ENCODE measurements at regions not wholly inside any gene's neighbourhood (a gene's known extent, or its start where the extent isn't known, plus 50 kb on each side); places are given as distances from the start of the nearest gene placed in this dataset.
A peak's percentile ranks its signal among the peaks of the same experiment; 100 is the strongest.
"Not testable (repeated sequence)": the region's sequence is repeated elsewhere in the genome, so short reads cannot be mapped to it uniquely, and the experiment has no call there.

DNA sequence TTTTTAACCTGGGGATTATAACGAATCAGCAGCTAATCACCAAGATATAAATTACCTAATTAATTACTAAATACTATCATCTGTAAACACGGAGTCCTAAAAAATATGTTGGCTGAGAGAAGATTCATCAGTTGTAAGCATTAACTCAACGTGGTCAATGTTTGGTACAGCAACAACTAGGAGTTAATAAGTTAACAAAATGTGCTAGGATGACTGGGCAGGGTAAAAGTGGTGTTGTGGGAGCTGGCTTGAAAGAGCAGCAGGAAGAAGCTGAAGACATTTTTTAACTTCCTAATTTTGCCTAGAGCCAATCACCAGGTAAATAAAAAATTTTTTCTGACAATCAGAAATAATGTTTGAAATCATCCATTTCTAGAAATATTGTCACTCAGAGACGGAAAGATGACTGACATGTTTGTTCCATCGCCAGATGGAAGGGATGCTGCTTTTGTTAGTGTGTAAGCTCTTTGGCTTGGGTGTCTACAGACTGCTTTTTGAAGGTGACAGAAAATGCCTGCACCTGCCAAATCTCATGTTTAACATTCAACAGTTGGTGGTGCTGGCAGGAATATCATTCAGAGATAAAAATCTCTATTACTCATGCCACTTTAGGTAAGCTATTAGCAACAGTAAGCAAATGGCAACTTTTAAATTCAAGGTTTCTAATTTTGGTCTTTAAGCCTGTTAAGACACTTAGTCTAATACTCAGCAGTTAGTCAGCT is 1126.9 kb downstream of the STPG2 start:
- H3K4me1 ChIP-seq (ENCODE audit: insufficient read depth, insufficient read length): no peaks in the 10 kb centered on the region
- no peaks in the 10 kb centered on the region for H3K27me3 ChIP-seq (ENCODE audit: insufficient read depth, insufficient read length)
- no peak for DNase-seq (ENCODE audit: low read depth, low spot score)
- H3K4me3 ChIP-seq (ENCODE audit: insufficient read length, low read depth): no peak overlapping the region
- H3K9ac ChIP-seq (ENCODE audit: insufficient read length, low read depth): no peak overlapping the region
- no peaks in the 10 kb centered on the region for H3K9me3 ChIP-seq (ENCODE audit: insufficient read depth, low read length)
- no peaks in the 10 kb centered on the region for H3K36me3 ChIP-seq (ENCODE audit: insufficient read depth, insufficient read length, low read length)
- no peak for TF ChIP-seq SUZ12 (IDR thresholded peaks at IDR 0.05; ENCODE audit: extremely low read depth, insufficient read depth, insufficient read length)
- no peak for TF ChIP-seq ZNF274 (IDR thresholded peaks at IDR 0.05; ENCODE audit: low read depth, low read length)
- no peak for TF ChIP-seq YY1 (IDR thresholded peaks at IDR 0.05; ENCODE audit: insufficient read depth, insufficient read length)

DNA sequence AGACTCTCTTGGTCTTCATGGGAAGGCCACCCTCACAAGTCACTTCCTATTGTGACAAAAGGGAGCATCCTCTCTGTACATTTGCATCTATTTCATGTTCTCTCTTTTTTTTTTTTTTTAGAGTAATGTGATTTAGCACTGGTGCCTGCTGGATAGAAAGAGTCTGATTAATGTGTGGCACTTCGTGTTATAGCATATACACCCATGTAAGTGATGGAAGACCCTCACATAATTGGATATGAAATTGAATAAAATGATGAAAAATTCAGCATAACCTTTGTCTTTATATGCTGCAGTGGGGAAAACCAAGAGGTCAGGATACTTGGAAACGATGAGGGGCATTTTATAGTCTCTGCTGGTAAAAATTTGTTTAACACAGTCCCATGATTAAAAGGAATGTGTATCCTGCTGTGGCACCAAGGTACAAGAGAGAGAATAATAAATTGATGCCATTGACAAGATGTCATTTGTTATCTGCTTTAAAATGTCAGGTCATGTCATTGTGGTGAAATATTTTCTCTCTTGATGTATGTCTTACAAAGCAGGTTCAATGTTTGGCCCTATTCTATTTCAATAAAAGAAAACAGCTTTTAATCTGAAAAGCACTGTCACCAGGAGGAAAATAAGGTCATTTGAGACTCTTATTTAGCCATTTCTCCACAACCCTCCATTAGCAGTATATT is 1115.4 kb downstream of the STPG2 start:
- Histone ChIP-seq H3K4me3 (ENCODE audit: insufficient read length, low read depth) (no peak overlapping the region), H3K4me1 (ENCODE audit: insufficient read depth, insufficient read length) (no peaks in the 10 kb centered on the region), H3K9me3 (ENCODE audit: insufficient read depth, low read length) (no peaks in the 10 kb centered on the region), H3K27me3 (ENCODE audit: insufficient read depth, insufficient read length) (no peaks in the 10 kb centered on the region), H3K9ac (ENCODE audit: insufficient read length, low read depth) (no peak overlapping the region), H3K36me3 (ENCODE audit: insufficient read depth, insufficient read length, low read length) (no peaks in the 10 kb centered on the region)
- no peak for TF ChIP-seq ZNF274 (IDR thresholded peaks at IDR 0.05; ENCODE audit: low read depth, low read length)
- no peak for TF ChIP-seq YY1 (IDR thresholded peaks at IDR 0.05; ENCODE audit: insufficient read depth, insufficient read length)
- TF ChIP-seq SUZ12 (IDR thresholded peaks at IDR 0.05; ENCODE audit: extremely low read depth, insufficient read depth, insufficient read length): no peak
- no peak for DNase-seq (ENCODE audit: low read depth, low spot score)

DNA sequence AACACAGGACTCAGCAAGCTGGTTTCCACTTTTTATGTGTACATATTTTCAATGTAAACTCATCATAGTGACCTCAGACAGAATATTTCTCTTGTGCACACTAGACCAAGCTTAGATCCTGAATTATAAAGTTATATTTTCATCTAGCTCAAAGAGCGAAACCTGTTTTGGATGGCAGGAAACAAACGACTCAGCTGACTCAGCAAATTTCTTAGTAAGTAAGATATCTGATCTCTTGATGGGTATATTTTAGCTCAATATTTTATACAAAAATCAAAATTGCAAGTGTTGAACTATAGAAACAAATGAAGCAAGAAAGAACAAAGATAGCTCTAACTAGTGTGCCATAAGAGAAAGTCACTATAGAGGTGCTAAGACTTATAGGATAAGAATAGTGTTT is 1114.5 kb downstream of the STPG2 start:
- Histone ChIP-seq H3K9ac (ENCODE audit: insufficient read length, low read depth) (no peak overlapping the region), H3K27me3 (ENCODE audit: insufficient read depth, insufficient read length) (no peaks in the 10 kb centered on the region), H3K9me3 (ENCODE audit: insufficient read depth, low read length) (no peaks in the 10 kb centered on the region), H3K36me3 (ENCODE audit: insufficient read depth, insufficient read length, low read length) (no peaks in the 10 kb centered on the region), H3K4me1 (ENCODE audit: insufficient read depth, insufficient read length) (no peaks in the 10 kb centered on the region), H3K4me3 (ENCODE audit: insufficient read length, low read depth) (no peak overlapping the region)
- DNase-seq (ENCODE audit: low read depth, low spot score): no peak
- TF ChIP-seq YY1 (IDR thresholded peaks at IDR 0.05; ENCODE audit: insufficient read depth, insufficient read length): no peak

DNA sequence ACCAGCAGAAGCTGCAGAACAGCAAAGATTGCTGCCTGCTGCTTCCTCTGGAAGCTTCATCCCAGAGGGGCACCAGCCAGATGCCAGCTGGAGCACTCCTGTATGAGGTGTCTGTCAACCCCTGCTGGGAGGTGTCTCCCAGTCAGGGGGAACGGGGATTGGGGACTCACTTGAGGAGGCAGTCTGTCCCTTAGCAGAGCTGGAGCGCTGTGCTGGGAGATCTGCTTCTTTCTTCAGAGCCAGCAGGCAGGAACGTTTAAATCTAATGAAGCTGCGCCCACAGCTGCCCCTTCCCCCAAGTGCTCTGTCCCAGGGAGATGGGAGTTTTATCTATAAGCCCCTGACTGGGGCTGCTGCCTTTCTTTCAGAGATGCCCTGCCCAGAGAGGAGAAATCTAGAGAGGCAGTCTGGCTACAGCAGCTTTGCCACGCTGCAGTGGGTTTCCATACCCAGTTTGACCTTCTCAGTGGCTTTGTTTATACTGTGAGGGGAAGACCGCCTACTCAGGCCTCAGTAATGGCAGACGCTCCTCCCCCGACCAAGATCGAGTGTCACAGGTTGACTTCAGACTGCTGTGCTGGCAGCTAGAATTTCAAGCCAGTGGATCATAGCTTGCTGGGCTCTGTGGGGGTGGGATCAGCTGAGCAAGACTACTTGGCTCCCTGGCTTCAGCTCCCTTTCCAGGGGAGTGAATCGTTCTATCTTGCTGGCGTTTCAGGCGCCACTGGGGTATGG is 1105.7 kb downstream of the STPG2 start:
- H3K27me3 ChIP-seq (ENCODE audit: insufficient read depth, insufficient read length); H3K9me3 ChIP-seq (ENCODE audit: insufficient read depth, low read length); H3K36me3 ChIP-seq (ENCODE audit: insufficient read depth, insufficient read length, low read length); H3K4me1 ChIP-seq (ENCODE audit: insufficient read depth, insufficient read length); H3K9ac ChIP-seq (ENCODE audit: insufficient read length, low read depth): not testable (repeated sequence)
- DNase-seq (ENCODE audit: low read depth, low spot score): peak; percentile 32
- peak overlapping the region; percentile 22 for H3K4me3 ChIP-seq (ENCODE audit: insufficient read length, low read depth)

DNA sequence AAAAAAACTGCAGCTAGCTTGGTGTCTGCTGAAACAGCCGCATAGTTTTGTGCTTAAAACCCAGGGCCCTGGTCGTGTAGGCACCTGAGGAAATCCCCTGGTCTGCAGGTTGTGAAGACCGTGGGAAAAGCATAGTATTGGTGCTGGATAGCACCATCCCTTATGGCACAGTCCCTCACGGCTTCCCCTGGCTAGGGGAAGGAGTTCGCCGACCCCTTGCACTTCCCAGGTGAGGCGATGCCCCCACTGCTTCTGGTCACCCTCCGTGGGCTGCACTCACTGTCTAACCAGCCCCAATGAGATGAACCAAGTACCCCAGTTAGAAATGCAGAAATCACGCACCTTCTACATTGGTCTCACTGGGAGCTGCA is 1105.1 kb downstream of the STPG2 start:
- no peak for TF ChIP-seq ZNF274 (IDR thresholded peaks at IDR 0.05; ENCODE audit: low read depth, low read length)
- no peak for TF ChIP-seq YY1 (IDR thresholded peaks at IDR 0.05; ENCODE audit: insufficient read depth, insufficient read length)
- TF ChIP-seq SUZ12 (IDR thresholded peaks at IDR 0.05; ENCODE audit: extremely low read depth, insufficient read depth, insufficient read length): no peak
- no peak overlapping the region for H3K9ac ChIP-seq (ENCODE audit: insufficient read length, low read depth)
- peak overlapping the region; percentile 22 for H3K4me3 ChIP-seq (ENCODE audit: insufficient read length, low read depth)
- DNase-seq (ENCODE audit: low read depth, low spot score): no peak
- H3K4me1 ChIP-seq (ENCODE audit: insufficient read depth, insufficient read length): no peaks in the 10 kb centered on the region
- H3K27me3 ChIP-seq (ENCODE audit: insufficient read depth, insufficient read length): no peaks in the 10 kb centered on the region
- no peaks in the 10 kb centered on the region for H3K9me3 ChIP-seq (ENCODE audit: insufficient read depth, low read length)
- H3K36me3 ChIP-seq (ENCODE audit: insufficient read depth, insufficient read length, low read length): no peaks in the 10 kb centered on the region

DNA sequence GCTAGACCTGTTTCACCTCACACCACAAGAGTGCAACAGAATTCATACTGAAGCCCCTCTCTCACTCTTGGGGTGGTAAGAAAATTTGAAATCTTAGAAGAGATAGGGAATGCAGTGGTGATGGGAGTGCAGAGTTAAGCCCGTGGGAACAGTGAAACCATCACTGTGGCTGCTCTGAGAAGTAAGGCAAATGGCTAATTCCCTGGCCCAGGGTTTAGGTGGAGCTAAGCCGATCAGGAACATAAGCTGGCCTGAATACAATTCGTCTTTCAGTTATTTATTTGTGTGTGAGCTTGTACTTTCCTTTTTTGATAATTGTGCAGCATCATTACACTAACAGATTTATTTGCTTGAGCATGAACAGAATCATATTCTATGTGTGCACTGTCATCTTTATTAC is 1070.6 kb downstream of the STPG2 start:
- Histone ChIP-seq H3K4me1 (ENCODE audit: insufficient read depth, insufficient read length) (no peaks in the 10 kb centered on the region), H3K4me3 (ENCODE audit: insufficient read length, low read depth) (no peak overlapping the region), H3K36me3 (ENCODE audit: insufficient read depth, insufficient read length, low read length) (no peaks in the 10 kb centered on the region), H3K9ac (ENCODE audit: insufficient read length, low read depth) (no peak overlapping the region), H3K27me3 (ENCODE audit: insufficient read depth, insufficient read length) (no peaks in the 10 kb centered on the region), H3K9me3 (ENCODE audit: insufficient read depth, low read length) (no peaks in the 10 kb centered on the region)
- TF ChIP-seq SUZ12 (IDR thresholded peaks at IDR 0.05; ENCODE audit: extremely low read depth, insufficient read depth, insufficient read length) (no peak), YY1 (IDR thresholded peaks at IDR 0.05; ENCODE audit: insufficient read depth, insufficient read length) (no peak), ZNF274 (IDR thresholded peaks at IDR 0.05; ENCODE audit: low read depth, low read length) (no peak)
- no peak for DNase-seq (ENCODE audit: low read depth, low spot score)

DNA sequence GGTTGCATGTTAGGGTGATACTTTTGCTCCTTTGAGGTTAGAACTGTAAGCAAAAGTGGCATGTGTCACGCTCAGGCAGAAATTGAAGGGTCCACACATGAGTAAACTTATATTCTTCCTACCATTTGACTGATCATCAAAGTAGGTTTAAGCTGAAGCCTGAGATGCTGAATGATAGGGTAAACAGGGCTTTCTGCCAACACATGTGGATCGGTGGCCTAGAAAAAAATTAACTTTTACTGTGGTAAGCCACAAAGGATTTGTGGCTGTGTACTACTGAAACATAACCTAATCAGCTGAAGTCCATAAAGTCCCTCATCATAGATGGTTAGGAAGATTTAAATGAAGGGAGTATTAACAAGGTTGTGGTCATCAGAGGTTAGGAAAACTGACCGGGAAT is 1070.1 kb downstream of the STPG2 start:
- H3K9me3 ChIP-seq (ENCODE audit: insufficient read depth, low read length): no peaks in the 10 kb centered on the region
- H3K9ac ChIP-seq (ENCODE audit: insufficient read length, low read depth): no peak overlapping the region
- TF ChIP-seq YY1 (IDR thresholded peaks at IDR 0.05; ENCODE audit: insufficient read depth, insufficient read length) (no peak), ZNF274 (IDR thresholded peaks at IDR 0.05; ENCODE audit: low read depth, low read length) (no peak), SUZ12 (IDR thresholded peaks at IDR 0.05; ENCODE audit: extremely low read depth, insufficient read depth, insufficient read length) (no peak)
- H3K27me3 ChIP-seq (ENCODE audit: insufficient read depth, insufficient read length): no peaks in the 10 kb centered on the region
- no peaks in the 10 kb centered on the region for H3K4me1 ChIP-seq (ENCODE audit: insufficient read depth, insufficient read length)
- DNase-seq (ENCODE audit: low read depth, low spot score): no peak
- H3K4me3 ChIP-seq (ENCODE audit: insufficient read length, low read depth): no peak overlapping the region
- no peaks in the 10 kb centered on the region for H3K36me3 ChIP-seq (ENCODE audit: insufficient read depth, insufficient read length, low read length)
